ENCODE measurements at regions not wholly inside any gene's neighbourhood (a gene's known extent, or its start where the extent isn't known, plus 50 kb on each side); places are given as distances from the start of the nearest gene placed in this dataset.

DNA sequence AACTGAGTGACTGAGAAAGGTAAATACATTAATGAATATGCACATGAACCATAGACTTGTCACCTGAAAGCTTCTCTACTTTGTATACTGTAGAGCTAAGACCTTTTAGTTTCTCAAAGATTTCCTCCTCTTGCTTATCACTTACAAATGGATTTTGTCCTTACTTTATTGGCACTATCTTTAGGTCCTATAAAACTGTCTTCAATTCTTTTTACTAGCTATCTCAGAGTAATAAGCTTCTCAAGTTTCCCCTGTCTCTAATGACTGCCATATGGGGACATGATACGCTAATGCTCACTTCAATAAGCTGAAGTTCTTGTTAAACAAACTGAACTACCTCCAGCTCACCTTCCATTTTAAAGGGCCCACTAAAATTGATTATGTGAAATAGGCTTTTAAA, 468.2 kb upstream of the CCDC196 start:
- ChIA-PET POLR2A (no interaction called here), CTCF (interaction anchor here (0.7 to 2.4 kb wide), 3 partner anchors 57 to 847 kb away, joined by 3 to 6 read pairs (median 3); no protein-coding TSS in a partner anchor)
- Histone ChIP-seq H3K36me3 (replicated peaks in 1 of 2; ENCODE audit: control insufficient read depth in 1 of 2, insufficient read depth in 2 of 2, low read length in 1 of 2) (no peaks in the 10 kb centered on the region), H3K79me2 (ENCODE audit: insufficient read depth) (no peaks in the 10 kb centered on the region), H3K4me3 (ENCODE audit: low read depth in 2 of 2, low read length in 1 of 2) (no peak overlapping the region), H3K4me1 (ENCODE audit: control insufficient read depth in 1 of 2, insufficient read depth in 2 of 2, low read depth in 1 of 2, low read length in 1 of 2) (no peaks in the 10 kb centered on the region), H3K27me3 (ENCODE audit: insufficient read depth) (no peaks in the 10 kb centered on the region), H3K9ac (no peak overlapping the region), H3K9me3 (no peaks in the 10 kb centered on the region), H3K9me2 (no peaks in the 10 kb centered on the region), H4K20me1 (ENCODE audit: insufficient read depth) (no peaks in the 10 kb centered on the region), H2AFZ (ENCODE audit: low read depth) (no peak overlapping the region), H3F3A (replicated peaks; ENCODE audit: insufficient read depth) (no peaks in the 10 kb centered on the region), H3K27ac (ENCODE audit: low read depth in 2 of 2, low read length in 1 of 2) (no peak overlapping the region), H3K4me2 (no peak overlapping the region)
- no peak for TF ChIP-seq MEF2A (IDR thresholded peaks at IDR 0.05; ENCODE audit: borderline replicate concordance, low read depth)
- TF ChIP-seq TCF12 (IDR thresholded peaks at IDR 0.05) = no peak
- no peak for TF ChIP-seq MXI1 (IDR thresholded peaks at IDR 0.05; ENCODE audit: low read depth, low read length)
- no peak for TF ChIP-seq FOXJ3 (CRISPR knock-in tag; IDR thresholded peaks at IDR 0.05)
- TF ChIP-seq REST (IDR thresholded peaks at IDR 0.05; ENCODE audit: low read depth, low read length) = no peak
- TF ChIP-seq TEAD4 (IDR thresholded peaks at IDR 0.05; ENCODE audit: borderline replicate concordance, insufficient read depth) = no peak
- TF ChIP-seq FOSL2 (IDR thresholded peaks at IDR 0.05; ENCODE audit: borderline replicate concordance, low read depth) = no peak
- no peak for TF ChIP-seq RFX5 (IDR thresholded peaks at IDR 0.05; ENCODE audit: low read length)
- no peak for TF ChIP-seq GATA2 (CRISPR knock-in tag; IDR thresholded peaks at IDR 0.05)
- TF ChIP-seq NRF1 (IDR thresholded peaks at IDR 0.05; ENCODE audit: low read depth, low read length) = no peak
- TF ChIP-seq, protein P1, sequence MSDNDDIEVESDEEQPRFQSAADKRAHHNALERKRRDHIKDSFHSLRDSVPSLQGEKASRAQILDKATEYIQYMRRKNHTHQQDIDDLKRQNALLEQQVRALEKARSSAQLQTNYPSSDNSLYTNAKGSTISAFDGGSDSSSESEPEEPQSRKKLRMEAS (IDR thresholded peaks at IDR 0.05; ENCODE audit: low read depth) = no peak
- TF ChIP-seq EZH2phosphoT487 (IDR thresholded peaks at IDR 0.05; ENCODE audit: borderline replicate concordance, low read depth) = no peak
- TF ChIP-seq ELF1 (IDR thresholded peaks at IDR 0.05) = no peak
- TF ChIP-seq JUND (IDR thresholded peaks at IDR 0.05) = no peak
- TF ChIP-seq YY1 (IDR thresholded peaks at IDR 0.05; ENCODE audit: low read depth) = no peak
- TF ChIP-seq GABPA (IDR thresholded peaks at IDR 0.05; ENCODE audit: low read depth) = no peak
- TF ChIP-seq NFIC (IDR thresholded peaks at IDR 0.05; ENCODE audit: borderline replicate concordance) = no peak
- WGBS (ENCODE audit: low lambda C conversion rate) = 38% methylated on average over 1 of the region's 1 CpG
- DNase-seq = no peak

DNA sequence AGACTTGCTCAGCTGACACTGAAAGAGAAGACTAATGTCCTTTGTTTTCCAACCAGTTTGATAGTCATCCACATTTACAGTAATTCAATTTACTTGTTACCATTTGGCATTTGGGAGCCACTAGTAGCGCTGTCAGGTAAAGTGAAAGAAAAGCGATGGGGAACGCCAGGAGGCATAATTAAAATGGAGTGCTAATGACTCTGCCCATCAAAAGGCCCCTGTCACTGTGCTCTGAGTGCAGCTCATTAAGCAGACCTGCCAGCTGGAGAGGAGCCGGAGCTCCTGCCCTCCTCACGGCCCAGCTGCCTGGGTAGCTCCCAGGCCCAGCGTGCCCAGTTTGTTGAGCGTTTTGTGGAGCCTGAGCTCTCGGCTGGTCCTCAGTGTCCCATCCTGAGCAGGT, 463.6 kb upstream of the CCDC196 start:
- DNase-seq = no peak
- ChIA-PET POLR2A (no interaction called here), CTCF (no interaction called here)
- no peaks in the 10 kb centered on the region for H3K9me2 ChIP-seq
- H3K27me3 ChIP-seq (ENCODE audit: insufficient read depth) = no peaks in the 10 kb centered on the region
- no peaks in the 10 kb centered on the region for H3K79me2 ChIP-seq (ENCODE audit: insufficient read depth)
- H2AFZ ChIP-seq (ENCODE audit: low read depth) = no peak overlapping the region
- H3K4me1 ChIP-seq (ENCODE audit: control insufficient read depth in 1 of 2, insufficient read depth in 2 of 2, low read depth in 1 of 2, low read length in 1 of 2) = no peaks in the 10 kb centered on the region
- H3K27ac ChIP-seq (ENCODE audit: low read depth in 2 of 2, low read length in 1 of 2) = no peak overlapping the region
- WGBS (ENCODE audit: low lambda C conversion rate) = 20% methylated on average over 8 of the region's 8 CpGs
- H4K20me1 ChIP-seq (ENCODE audit: insufficient read depth) = no peaks in the 10 kb centered on the region
- H3K4me2 ChIP-seq = no peak overlapping the region
- H3F3A ChIP-seq (replicated peaks; ENCODE audit: insufficient read depth) = no peaks in the 10 kb centered on the region
- no peaks in the 10 kb centered on the region for H3K36me3 ChIP-seq (replicated peaks in 1 of 2; ENCODE audit: control insufficient read depth in 1 of 2, insufficient read depth in 2 of 2, low read length in 1 of 2)
- no peak overlapping the region for H3K4me3 ChIP-seq (ENCODE audit: low read depth in 2 of 2, low read length in 1 of 2)
- H3K9ac ChIP-seq = no peak overlapping the region
- H3K9me3 ChIP-seq = no peaks in the 10 kb centered on the region
- TF ChIP-seq USF2 (IDR thresholded peaks at IDR 0.05; ENCODE audit: borderline replicate concordance, low read depth, low read length) = no peak
- TF ChIP-seq SIN3A (IDR thresholded peaks at IDR 0.05; ENCODE audit: borderline replicate concordance, low read depth, low read length) = no peak
- no peak for TF ChIP-seq TEAD4 (IDR thresholded peaks at IDR 0.05; ENCODE audit: borderline replicate concordance, insufficient read depth)
- no peak for TF ChIP-seq EP300 (IDR thresholded peaks at IDR 0.05; ENCODE audit: borderline replicate concordance in 1 of 2, low read depth in 1 of 2, low read length in 1 of 2)
- no peak for TF ChIP-seq CHD2 (IDR thresholded peaks at IDR 0.05; ENCODE audit: low read length, partially characterized antibody)
- TF ChIP-seq MEF2A (IDR thresholded peaks at IDR 0.05; ENCODE audit: borderline replicate concordance, low read depth) = no peak
- TF ChIP-seq, protein P1 (IDR thresholded peaks at IDR 0.05; ENCODE audit: low read depth) = no peak
- TF ChIP-seq GATA2 (CRISPR knock-in tag; IDR thresholded peaks at IDR 0.05) = no peak
- TF ChIP-seq, protein P2, sequence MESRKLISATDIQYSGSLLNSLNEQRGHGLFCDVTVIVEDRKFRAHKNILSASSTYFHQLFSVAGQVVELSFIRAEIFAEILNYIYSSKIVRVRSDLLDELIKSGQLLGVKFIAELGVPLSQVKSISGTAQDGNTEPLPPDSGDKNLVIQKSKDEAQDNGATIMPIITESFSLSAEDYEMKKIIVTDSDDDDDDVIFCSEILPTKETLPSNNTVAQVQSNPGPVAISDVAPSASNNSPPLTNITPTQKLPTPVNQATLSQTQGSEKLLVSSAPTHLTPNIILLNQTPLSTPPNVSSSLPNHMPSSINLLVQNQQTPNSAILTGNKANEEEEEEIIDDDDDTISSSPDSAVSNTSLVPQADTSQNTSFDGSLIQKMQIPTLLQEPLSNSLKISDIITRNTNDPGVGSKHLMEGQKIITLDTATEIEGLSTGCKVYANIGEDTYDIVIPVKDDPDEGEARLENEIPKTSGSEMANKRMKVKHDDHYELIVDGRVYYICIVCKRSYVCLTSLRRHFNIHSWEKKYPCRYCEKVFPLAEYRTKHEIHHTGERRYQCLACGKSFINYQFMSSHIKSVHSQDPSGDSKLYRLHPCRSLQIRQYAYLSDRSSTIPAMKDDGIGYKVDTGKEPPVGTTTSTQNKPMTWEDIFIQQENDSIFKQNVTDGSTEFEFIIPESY (IDR thresholded peaks at IDR 0.05; ENCODE audit: borderline replicate concordance, low read depth) = no peak
- no peak for TF ChIP-seq FOXJ3 (CRISPR knock-in tag; IDR thresholded peaks at IDR 0.05)
- no peak for TF ChIP-seq SMC3 (IDR thresholded peaks at IDR 0.05; ENCODE audit: low read depth, low read length)
- TF ChIP-seq EZH2phosphoT487 (IDR thresholded peaks at IDR 0.05; ENCODE audit: borderline replicate concordance, low read depth) = no peak

Data from SK-N-SH (cell line).